Lung (tissue), 11 donors: ENCODE measurements at regions not wholly inside any gene's neighbourhood (a gene's known extent, or its start where the extent isn't known, plus 50 kb on each side); places are given as distances from the start of the nearest gene placed in this dataset.

Source experiments
- ATAC-seq: fragments of 200-7000 bp; cut with Tn5 transposase; one replicate; pipeline ENCODE4 v1.9.1; 2020; ENCODE audit warnings: moderate number of reproducible peaks; ENCODE audit not compliant: insufficient read depth, low FRiP score
- DNase-seq, 3 donors: peaks; one replicate each; pipeline ENCODE4 v3.0.0-alpha.2; 2013 to 2017
- H3K27ac ChIP-seq, 2 donors: one replicate each; pipeline ENCODE4 v1.5.1; 2013; ENCODE audit warnings: mild to moderate bottlenecking in 2 of 2, moderate library complexity in 2 of 2, control low read depth in 1 of 2, inconsistent platforms in 1 of 2, low read depth in 1 of 2, low read length in 1 of 2
- H3K27me3 ChIP-seq, 3 donors: one replicate each; pipeline ENCODE4 v1.5.1; 2013; ENCODE audit warnings: low read length in 2 of 3; ENCODE audit not compliant: control insufficient read depth in 3 of 3, insufficient read depth in 3 of 3
- H3K36me3 ChIP-seq, 4 donors: one replicate each; pipeline ENCODE4 v1.5.1; 2013; ENCODE audit warnings: low read length in 4 of 4, mild to moderate bottlenecking in 1 of 4, moderate library complexity in 1 of 4; ENCODE audit not compliant: control insufficient read depth in 4 of 4, insufficient read depth in 4 of 4
- H3K4me1 ChIP-seq, 5 donors: one replicate each; pipeline ENCODE4 v1.5.1; 2013; ENCODE audit warnings: low read length in 5 of 5, mild to moderate bottlenecking in 2 of 5, moderate library complexity in 1 of 5; ENCODE audit not compliant: control insufficient read depth in 5 of 5, insufficient read depth in 5 of 5
- H3K4me3 ChIP-seq: one replicate; pipeline ENCODE4 v1.5.1; 2013; ENCODE audit warnings: mild to moderate bottlenecking, control low read depth, moderate library complexity
- H3K9ac ChIP-seq, 2 donors: one replicate each; pipeline ENCODE4 v1.5.1; 2013; ENCODE audit warnings: low read length in 2 of 2, control low read depth in 1 of 2; ENCODE audit not compliant: insufficient read depth in 1 of 2
- H3K9me3 ChIP-seq, 4 donors: one replicate each; pipeline ENCODE4 v1.5.1; 2013; ENCODE audit warnings: low read length in 3 of 4, mild to moderate bottlenecking in 1 of 4, moderate library complexity in 1 of 4; ENCODE audit not compliant: control insufficient read depth in 4 of 4, insufficient read depth in 3 of 4
- WGBS, 2 donors: extraction: QIAGEN DNeasy Blood & Tissue Kit; methylation state at CpG; one replicate each; pipeline ENCODE4 v1.1.7; 2013; 5-methylcytosine and 5-hydroxymethylcytosine counted together
- TF ChIP-seq, protein P1 (sequence below): IDR thresholded peaks from 2 replicates; pipeline ENCODE4 v1.5.1; 2012; ENCODE audit warnings: mild to moderate bottlenecking; ENCODE audit errors: control extremely low read depth, extremely low read depth
- donor health status: control.
- donor health status: control.
- donor health status: Bipolar disorder and iron deficiency.
- donor health status: healthy.
- donor health status: DM: yes; HTN: yes; CAD: no.

GRCh38 chr13:104968876-104969275 is 1566.6 kb downstream of the EFNB2 start:
- no peak overlapping the region for H3K27ac ChIP-seq
- TF ChIP-seq, protein P1, sequence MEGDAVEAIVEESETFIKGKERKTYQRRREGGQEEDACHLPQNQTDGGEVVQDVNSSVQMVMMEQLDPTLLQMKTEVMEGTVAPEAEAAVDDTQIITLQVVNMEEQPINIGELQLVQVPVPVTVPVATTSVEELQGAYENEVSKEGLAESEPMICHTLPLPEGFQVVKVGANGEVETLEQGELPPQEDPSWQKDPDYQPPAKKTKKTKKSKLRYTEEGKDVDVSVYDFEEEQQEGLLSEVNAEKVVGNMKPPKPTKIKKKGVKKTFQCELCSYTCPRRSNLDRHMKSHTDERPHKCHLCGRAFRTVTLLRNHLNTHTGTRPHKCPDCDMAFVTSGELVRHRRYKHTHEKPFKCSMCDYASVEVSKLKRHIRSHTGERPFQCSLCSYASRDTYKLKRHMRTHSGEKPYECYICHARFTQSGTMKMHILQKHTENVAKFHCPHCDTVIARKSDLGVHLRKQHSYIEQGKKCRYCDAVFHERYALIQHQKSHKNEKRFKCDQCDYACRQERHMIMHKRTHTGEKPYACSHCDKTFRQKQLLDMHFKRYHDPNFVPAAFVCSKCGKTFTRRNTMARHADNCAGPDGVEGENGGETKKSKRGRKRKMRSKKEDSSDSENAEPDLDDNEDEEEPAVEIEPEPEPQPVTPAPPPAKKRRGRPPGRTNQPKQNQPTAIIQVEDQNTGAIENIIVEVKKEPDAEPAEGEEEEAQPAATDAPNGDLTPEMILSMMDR: no peak
- WGBS, 2 donors: 89 to 95% methylated on average over 3 of the region's 3 CpGs
- H3K27me3 ChIP-seq: no peaks in the 10 kb centered on the region
- no peak overlapping the region for H3K4me3 ChIP-seq
- DNase-seq: no peak
- no peaks in the 10 kb centered on the region for H3K36me3 ChIP-seq
- H3K9me3 ChIP-seq: no peaks in the 10 kb centered on the region
- no peak overlapping the region for H3K9ac ChIP-seq
- peaks cover 0 to 15% (median 0%) of the 10 kb centered on the region in 5 donors for H3K4me1 ChIP-seq
- no peak for ATAC-seq

DNA sequence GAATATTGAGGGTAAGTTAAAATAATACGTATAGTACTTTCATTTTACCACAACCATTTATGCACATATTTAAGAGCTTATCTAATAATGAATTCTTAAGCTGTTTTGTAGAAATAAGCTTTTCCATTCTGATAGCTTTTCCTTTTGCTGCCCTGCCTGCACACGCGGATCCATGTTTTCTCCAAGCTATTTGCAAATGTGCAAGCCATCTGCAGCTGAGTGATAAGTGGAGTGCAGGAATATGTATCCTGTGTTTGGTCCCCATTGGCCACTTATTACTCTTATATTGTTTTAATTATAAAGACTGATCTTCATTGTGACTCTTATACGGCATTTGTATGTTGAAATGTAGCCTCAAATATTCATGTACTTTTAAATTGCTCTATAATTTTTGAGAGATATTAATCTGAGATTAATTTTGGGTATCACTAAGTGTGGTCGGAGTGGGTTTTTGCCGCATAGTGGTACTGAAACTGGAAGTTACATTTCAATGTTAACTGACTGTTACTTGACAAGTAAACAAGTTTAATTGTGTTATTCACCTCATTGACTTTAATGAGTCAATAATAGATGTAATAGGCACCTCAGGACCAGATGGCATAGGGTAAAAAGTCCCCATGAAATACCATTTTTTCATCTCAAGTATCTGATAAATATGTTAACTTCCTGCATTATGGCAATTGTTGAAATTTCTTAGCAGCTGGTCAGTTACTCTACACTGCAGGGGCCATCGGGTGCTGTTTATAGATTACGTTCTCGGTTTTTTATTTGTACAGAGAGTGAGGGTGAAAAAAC is 1567.4 kb downstream of the EFNB2 start:
- Histone ChIP-seq H3K36me3 (no peaks in the 10 kb centered on the region), H3K27me3 (no peaks in the 10 kb centered on the region), H3K9me3 (no peaks in the 10 kb centered on the region), H3K9ac (no peak overlapping the region), H3K4me3 (no peak overlapping the region), H3K27ac (no peak overlapping the region), H3K4me1 (peaks cover 0 to 15% (median 0%) of the 10 kb centered on the region in 5 donors)
- DNase-seq (peak; percentile 57 to 87 (median 82)), ATAC-seq (no peak)
- TF ChIP-seq, protein P1: no peak
- 82 to 88% methylated on average over 9 of the region's 9 CpGs for WGBS, 2 donors

- DNase-seq: peak; percentile 14 to 78 (median 69)
- H3K27me3 ChIP-seq: no peaks in the 10 kb centered on the region
- no peak overlapping the region for H3K27ac ChIP-seq
- no peak overlapping the region for H3K9ac ChIP-seq
- WGBS, 2 donors: 55 to 60% methylated on average over 3 of the region's 3 CpGs
- TF ChIP-seq, protein P1: no peak
- ATAC-seq: no peak
- H3K9me3 ChIP-seq: no peaks in the 10 kb centered on the region
- no peak overlapping the region for H3K4me3 ChIP-seq
- peaks cover 0 to 15% (median 0%) of the 10 kb centered on the region in 5 donors for H3K4me1 ChIP-seq
- H3K36me3 ChIP-seq: no peaks in the 10 kb centered on the region
These were observed 1568.1 kb downstream of the EFNB2 start for GRCh38 chr13:104967376-104967775.
